Islet precursor cell (in vitro differentiated cells): ENCODE measurements at regions not wholly inside any gene's neighbourhood (a gene's known extent, or its start where the extent isn't known, plus 50 kb on each side); places are given as distances from the start of the nearest gene placed in this dataset.

Experiments
- DNase-seq: peaks from one replicate; pipeline ENCODE4 v3.0.0-alpha.2; 2018

DNA sequence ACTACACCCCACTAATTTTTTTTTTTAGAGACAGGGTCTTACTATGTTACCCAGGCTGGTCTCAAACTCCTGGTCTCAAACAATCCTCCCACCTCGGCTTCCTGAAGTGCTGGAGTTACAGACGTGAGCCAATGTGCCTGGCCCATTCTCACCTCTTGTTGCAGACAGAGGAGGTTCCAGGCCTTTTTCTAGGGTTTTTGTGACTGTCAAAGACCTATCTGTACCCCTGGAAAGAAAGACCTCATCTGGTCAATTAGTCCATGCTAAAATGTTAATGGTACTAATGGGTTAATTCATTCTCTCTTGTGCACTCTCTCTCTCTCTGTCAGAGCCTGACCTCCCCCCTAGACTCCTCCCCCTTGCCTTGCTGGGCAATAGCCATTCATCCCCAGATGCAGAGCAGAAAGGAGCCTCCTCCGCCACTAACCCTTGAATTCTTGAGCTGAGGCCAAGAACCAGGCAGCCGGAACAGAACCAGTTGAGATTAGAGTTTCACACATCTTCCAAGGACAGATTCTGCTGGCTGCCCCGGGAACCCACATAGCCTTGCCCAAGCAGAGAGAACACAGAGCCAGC is 209.7 kb downstream of the SKIDA1 start:
- DNase-seq = peak; percentile 93

DNA sequence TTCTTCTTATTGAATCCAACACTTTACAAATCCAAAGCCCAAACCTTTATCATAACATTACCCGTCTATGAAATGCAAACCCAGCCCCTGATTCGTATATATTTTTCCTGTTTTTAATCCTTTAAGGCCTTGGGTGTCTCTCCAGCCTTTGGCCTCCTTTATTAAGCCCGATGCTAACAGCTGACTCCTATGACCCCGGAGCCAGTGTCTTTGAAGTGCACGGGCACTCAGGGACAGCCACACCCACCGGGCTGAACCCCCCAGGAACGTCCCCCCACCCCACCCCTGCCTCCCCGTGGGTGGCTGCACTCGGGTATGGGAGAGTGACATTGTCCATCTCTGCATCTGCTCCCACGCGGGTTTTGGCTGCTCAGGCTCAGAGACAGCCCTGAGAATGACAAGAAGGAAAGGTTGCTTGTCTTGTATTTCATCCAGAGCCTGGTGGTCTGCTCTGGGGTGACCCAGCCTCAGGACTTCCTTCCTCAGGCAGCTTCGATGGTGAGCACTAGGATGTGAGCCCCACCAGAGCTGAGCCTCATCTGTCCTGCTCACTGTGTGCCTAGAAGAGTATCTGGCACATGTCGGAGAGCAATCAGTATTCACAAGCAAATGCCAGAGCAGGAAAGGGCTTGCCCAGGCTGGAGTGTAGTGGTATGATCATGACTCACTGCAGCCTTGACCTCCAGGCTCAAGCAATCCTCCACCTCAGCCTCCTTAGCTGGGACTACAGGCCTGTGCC is 210.4 kb downstream of the SKIDA1 start:
- peak; percentile 93 for DNase-seq

GRCh38 chr10:21314111-21314626 is 211.3 kb downstream of the SKIDA1 start:
- peak; percentile 57 for DNase-seq

- DNase-seq = no peak
These were observed 211.8 kb downstream of the SKIDA1 start for GRCh38 chr10:21313691-21314090.

DNA sequence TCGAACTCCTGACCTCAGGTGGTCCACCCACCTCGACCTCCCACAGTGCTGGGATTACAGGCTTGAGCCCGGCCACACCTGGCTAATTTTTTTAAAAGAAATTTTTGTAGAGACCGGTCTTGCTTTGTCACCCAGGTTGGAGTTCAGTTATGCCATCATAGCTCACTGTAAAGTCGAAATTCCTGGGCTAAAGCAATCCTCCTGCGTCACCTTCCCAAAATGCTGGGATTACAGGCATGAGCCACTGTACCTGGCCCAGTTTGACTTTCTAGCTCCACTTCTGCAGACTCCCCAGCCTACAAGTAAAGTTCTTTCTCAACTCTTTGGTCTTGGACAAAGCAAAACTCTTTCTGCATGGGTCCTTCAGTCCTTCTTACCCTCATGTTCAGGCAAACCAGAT is 214.1 kb downstream of the SKIDA1 start:
- DNase-seq = no peak

GRCh38 chr10:21309427-21309826 is 216.1 kb downstream of the SKIDA1 start:
- no peak for DNase-seq

- no peak for DNase-seq
These were observed 216.5 kb downstream of the SKIDA1 start for GRCh38 chr10:21308946-21309345.

- no peak for DNase-seq
These were observed 217.5 kb downstream of the SKIDA1 start for GRCh38 chr10:21308018-21308417.

DNA sequence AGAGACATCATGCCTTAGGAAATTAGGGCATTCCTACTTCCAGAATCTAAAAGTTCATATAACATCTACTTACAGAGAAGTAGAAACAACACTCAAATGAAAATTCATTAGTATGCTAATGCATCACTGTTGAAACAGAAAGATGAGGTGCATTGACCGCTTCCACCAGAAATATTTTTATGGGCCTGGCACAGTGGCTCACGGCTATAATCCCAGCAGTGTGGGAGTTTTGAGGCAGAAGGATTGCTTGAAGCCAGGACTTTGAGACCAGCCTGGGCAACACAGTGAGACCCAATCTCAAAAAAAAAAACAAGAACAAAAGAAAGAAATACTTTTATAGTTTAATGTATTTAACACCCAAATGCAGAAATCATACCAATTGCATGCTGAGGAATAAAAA is 220.9 kb downstream of the SKIDA1 start:
- DNase-seq = no peak

DNA sequence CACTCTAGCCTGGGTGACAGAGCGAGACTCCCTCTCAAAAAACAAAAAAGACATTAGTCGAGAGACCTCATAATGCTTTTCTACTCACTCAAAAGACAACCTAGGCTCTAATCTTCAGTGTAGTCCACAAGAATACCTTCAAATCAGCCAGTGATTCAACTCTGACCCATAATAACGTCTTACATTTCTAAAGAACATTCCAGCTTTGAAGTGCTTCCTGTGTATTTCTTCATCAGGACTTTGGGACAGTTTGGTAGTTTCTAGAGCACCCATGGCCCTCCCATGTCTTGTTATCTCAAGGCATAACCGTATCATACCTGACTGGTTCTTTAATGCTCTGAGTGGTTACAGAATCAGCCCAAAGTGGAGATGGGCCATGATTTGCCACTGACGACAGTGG is 221.3 kb downstream of the SKIDA1 start:
- no peak for DNase-seq

- DNase-seq = no peak
These were observed 224.9 kb downstream of the SKIDA1 start for GRCh38 chr10:21300551-21300950.

DNA sequence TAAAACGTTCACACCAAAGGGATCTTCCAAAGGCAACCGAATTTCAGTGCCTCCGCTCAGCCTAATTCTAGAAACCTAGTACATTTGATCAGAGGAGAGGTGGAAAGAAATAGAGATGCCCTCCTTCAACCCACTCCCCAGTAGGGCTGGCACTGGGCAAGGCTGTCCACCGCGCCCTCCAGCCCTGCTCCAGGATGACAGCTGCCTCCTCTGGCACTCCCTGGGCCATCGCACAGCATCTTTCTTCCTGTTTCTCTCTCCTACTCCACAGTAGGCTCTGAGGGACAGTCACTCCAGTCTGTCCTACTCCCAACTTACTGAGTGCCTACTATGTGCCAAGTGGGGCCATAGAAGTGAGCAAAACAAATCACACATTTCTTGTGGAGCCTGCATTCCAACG is 226.2 kb downstream of the SKIDA1 start:
- no peak for DNase-seq

DNA sequence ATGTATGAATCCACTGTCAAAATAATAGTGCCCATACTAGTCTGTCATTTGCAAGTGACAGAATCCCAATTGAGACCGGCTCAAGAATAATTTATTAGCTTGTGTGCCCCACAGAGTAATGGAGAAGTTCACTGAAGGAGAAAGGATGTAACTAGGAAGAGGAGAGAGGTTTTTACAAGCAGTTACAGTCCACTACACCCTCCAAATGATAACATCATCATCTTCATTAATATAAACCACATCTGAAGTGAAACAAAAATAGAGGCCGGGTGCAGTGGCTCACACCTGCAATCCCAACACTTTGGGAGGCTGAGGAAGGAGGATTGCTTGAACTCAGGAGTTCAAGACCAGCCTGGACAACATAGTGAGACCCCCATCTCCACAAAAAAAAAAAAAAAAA is 226.8 kb downstream of the SKIDA1 start:
- no peak for DNase-seq

- no peak for DNase-seq
These were observed 227.7 kb downstream of the SKIDA1 start for GRCh38 chr10:21297603-21298383.

GRCh38 chr10:21296575-21297355 is 228.7 kb downstream of the SKIDA1 start:
- DNase-seq = no peak

DNA sequence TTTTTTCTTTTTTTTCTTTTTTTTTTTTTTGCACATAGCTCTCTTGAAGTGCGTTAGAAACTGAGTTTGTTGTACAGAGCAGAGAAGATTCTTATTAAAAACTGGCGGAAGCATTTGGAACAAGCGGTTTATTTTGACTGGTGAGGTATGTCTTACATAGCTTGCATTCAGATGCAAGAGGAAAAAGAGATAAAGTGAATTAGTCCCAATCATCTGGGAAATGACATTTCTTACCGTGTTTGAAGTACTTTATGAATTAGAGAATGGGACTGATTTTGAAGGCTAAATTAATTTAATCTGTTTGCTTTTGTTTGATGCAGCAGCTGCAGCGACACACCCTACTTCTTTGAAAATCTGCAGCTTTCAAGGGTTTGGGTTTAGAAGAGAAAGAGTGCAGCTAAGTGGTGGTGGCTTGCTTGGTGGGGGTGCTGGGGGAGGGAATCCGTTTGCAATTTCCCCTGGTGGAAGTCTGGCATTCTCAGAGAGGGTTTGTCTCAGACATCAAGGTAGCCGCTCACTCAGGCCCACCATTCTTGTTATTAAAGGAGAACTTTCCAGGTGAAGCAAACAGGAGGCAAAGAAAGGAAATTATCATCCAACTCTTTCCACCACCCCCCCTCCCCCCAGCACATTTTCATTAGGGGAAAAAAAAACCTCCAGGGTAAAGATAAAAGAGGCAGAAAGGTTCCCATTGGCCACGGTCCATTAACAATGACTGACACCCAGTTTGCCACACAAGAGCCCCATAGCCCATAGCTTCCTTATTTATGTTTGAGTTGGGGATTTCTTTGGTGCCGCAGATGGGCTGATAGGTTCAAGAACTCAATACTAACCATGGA is 231.7 kb downstream of the SKIDA1 start:
- DNase-seq = peak; percentile 94

GRCh38 chr10:21292763-21293517 is 232.5 kb downstream of the SKIDA1 start:
- DNase-seq = peak; percentile 99

- DNase-seq = no peak
These were observed 234.9 kb downstream of the SKIDA1 start for GRCh38 chr10:21290499-21291160.

DNA sequence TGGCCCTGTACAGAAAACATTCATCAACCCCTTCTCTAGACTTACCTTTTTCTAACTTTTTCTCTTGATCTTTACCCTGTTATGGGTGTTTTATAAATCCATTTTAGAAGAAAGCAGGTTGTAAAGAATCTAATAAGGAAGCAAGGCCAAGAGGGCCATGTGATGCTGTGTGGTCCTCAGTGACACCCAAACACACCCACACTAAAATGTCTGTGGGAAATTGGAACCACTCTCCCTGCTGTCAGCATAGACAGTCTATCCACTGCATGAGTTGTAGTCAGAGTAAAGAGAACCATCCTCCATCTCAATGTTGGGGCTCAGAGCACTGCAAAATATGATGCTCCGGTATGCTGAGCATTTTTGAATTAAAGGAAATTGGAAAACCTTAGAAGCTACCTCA is 235.5 kb downstream of the SKIDA1 start:
- no peak for DNase-seq

- no peak for DNase-seq
These were observed 236.2 kb downstream of the SKIDA1 start for GRCh38 chr10:21289271-21289670.
